ENCODE measurements at regions not wholly inside any gene's neighbourhood (a gene's known extent, or its start where the extent isn't known, plus 50 kb on each side); places are given as distances from the start of the nearest gene placed in this dataset.

GRCh38 chr2:234331566-234331965 lies 165.3 kb downstream of the ARL4C start:
- Histone ChIP-seq H3K36me3 (ENCODE audit: control insufficient read depth, insufficient read depth, low read length) (no peaks in the 10 kb centered on the region), H3K4me1 (ENCODE audit: control insufficient read depth, insufficient read depth, low read length) (peaks cover 2% of the 10 kb centered on the region), H3K9me3 (ENCODE audit: control insufficient read depth, insufficient read depth, low read length) (no peaks in the 10 kb centered on the region), H3K27me3 (ENCODE audit: control insufficient read depth, insufficient read depth, low read length) (no peaks in the 10 kb centered on the region), H3K4me3 (ENCODE audit: low read length) (no peak overlapping the region), H3K27ac (ENCODE audit: low read length) (no peak overlapping the region)
- no peak for DNase-seq (ENCODE audit: low read depth, low spot score)
- WGBS (ENCODE audit: insufficient coverage, insufficient read length) = no CpG with 5 or more reads among the region's 5 CpGs

- no CpG with 5 or more reads among the region's 5 CpGs for WGBS (ENCODE audit: insufficient coverage, insufficient read length)
- Histone ChIP-seq H3K9me3 (ENCODE audit: control insufficient read depth, insufficient read depth, low read length) (no peaks in the 10 kb centered on the region), H3K4me3 (ENCODE audit: low read length) (no peak overlapping the region), H3K27ac (ENCODE audit: low read length) (no peak overlapping the region), H3K36me3 (ENCODE audit: control insufficient read depth, insufficient read depth, low read length) (no peaks in the 10 kb centered on the region), H3K4me1 (ENCODE audit: control insufficient read depth, insufficient read depth, low read length) (peaks cover 2% of the 10 kb centered on the region), H3K27me3 (ENCODE audit: control insufficient read depth, insufficient read depth, low read length) (no peaks in the 10 kb centered on the region)
- no peak for DNase-seq (ENCODE audit: low read depth, low spot score)
Measured at GRCh38 chr2:234330902-234331301, 166.0 kb downstream of the ARL4C start.

- WGBS (ENCODE audit: insufficient coverage, insufficient read length) = no CpG with 5 or more reads among the region's 12 CpGs
- no peaks in the 10 kb centered on the region for H3K36me3 ChIP-seq (ENCODE audit: control insufficient read depth, insufficient read depth, low read length)
- no peak for DNase-seq (ENCODE audit: low read depth, low spot score)
- peaks cover 2% of the 10 kb centered on the region for H3K4me1 ChIP-seq (ENCODE audit: control insufficient read depth, insufficient read depth, low read length)
- H3K27me3 ChIP-seq (ENCODE audit: control insufficient read depth, insufficient read depth, low read length) = no peaks in the 10 kb centered on the region
- H3K27ac ChIP-seq (ENCODE audit: low read length) = no peak overlapping the region
- H3K9me3 ChIP-seq (ENCODE audit: control insufficient read depth, insufficient read depth, low read length) = no peaks in the 10 kb centered on the region
- no peak overlapping the region for H3K4me3 ChIP-seq (ENCODE audit: low read length)
Measured at GRCh38 chr2:234329202-234329960, 167.5 kb downstream of the ARL4C start.

GRCh38 chr2:234328444-234328990 lies 168.4 kb downstream of the ARL4C start:
- Histone ChIP-seq H3K9me3 (ENCODE audit: control insufficient read depth, insufficient read depth, low read length) (no peaks in the 10 kb centered on the region), H3K4me3 (ENCODE audit: low read length) (no peak overlapping the region), H3K36me3 (ENCODE audit: control insufficient read depth, insufficient read depth, low read length) (no peaks in the 10 kb centered on the region), H3K27me3 (ENCODE audit: control insufficient read depth, insufficient read depth, low read length) (no peaks in the 10 kb centered on the region), H3K27ac (ENCODE audit: low read length) (no peak overlapping the region), H3K4me1 (ENCODE audit: control insufficient read depth, insufficient read depth, low read length) (no peaks in the 10 kb centered on the region; the same call in 1 of the 2 replicates)
- no peak for DNase-seq (ENCODE audit: low read depth, low spot score)
- WGBS (ENCODE audit: insufficient coverage, insufficient read length) = no CpG with 5 or more reads among the region's 12 CpGs

GRCh38 chr2:234326694-234327093 lies 170.2 kb downstream of the ARL4C start:
- H3K27me3 ChIP-seq (ENCODE audit: control insufficient read depth, insufficient read depth, low read length) = no peaks in the 10 kb centered on the region
- no peaks in the 10 kb centered on the region for H3K36me3 ChIP-seq (ENCODE audit: control insufficient read depth, insufficient read depth, low read length)
- no peak for DNase-seq (ENCODE audit: low read depth, low spot score)
- H3K27ac ChIP-seq (ENCODE audit: low read length) = no peak overlapping the region
- H3K4me3 ChIP-seq (ENCODE audit: low read length) = no peak overlapping the region
- no peaks in the 10 kb centered on the region for H3K9me3 ChIP-seq (ENCODE audit: control insufficient read depth, insufficient read depth, low read length)
- no CpG with 5 or more reads among the region's 2 CpGs for WGBS (ENCODE audit: insufficient coverage, insufficient read length)
- H3K4me1 ChIP-seq (ENCODE audit: control insufficient read depth, insufficient read depth, low read length) = no peaks in the 10 kb centered on the region

GRCh38 chr2:234324116-234324515 lies 172.8 kb downstream of the ARL4C start:
- DNase-seq (ENCODE audit: low read depth, low spot score) = no peak
- Histone ChIP-seq H3K36me3 (ENCODE audit: control insufficient read depth, insufficient read depth, low read length) (no peaks in the 10 kb centered on the region), H3K4me1 (ENCODE audit: control insufficient read depth, insufficient read depth, low read length) (no peaks in the 10 kb centered on the region), H3K27me3 (ENCODE audit: control insufficient read depth, insufficient read depth, low read length) (no peaks in the 10 kb centered on the region), H3K27ac (ENCODE audit: low read length) (no peak overlapping the region), H3K4me3 (ENCODE audit: low read length) (no peak overlapping the region), H3K9me3 (ENCODE audit: control insufficient read depth, insufficient read depth, low read length) (no peaks in the 10 kb centered on the region)
- WGBS (ENCODE audit: insufficient coverage, insufficient read length) = no CpG with 5 or more reads among the region's 5 CpGs

GRCh38 chr2:234322766-234323465 lies 174.0 kb downstream of the ARL4C start:
- no CpG with 5 or more reads among the region's 2 CpGs for WGBS (ENCODE audit: insufficient coverage, insufficient read length)
- DNase-seq (ENCODE audit: low read depth, low spot score) = no peak
- H3K4me1 ChIP-seq (ENCODE audit: control insufficient read depth, insufficient read depth, low read length) = no peaks in the 10 kb centered on the region
- H3K9me3 ChIP-seq (ENCODE audit: control insufficient read depth, insufficient read depth, low read length) = no peaks in the 10 kb centered on the region
- H3K36me3 ChIP-seq (ENCODE audit: control insufficient read depth, insufficient read depth, low read length) = no peaks in the 10 kb centered on the region
- no peak overlapping the region for H3K4me3 ChIP-seq (ENCODE audit: low read length)
- H3K27ac ChIP-seq (ENCODE audit: low read length) = no peak overlapping the region
- no peaks in the 10 kb centered on the region for H3K27me3 ChIP-seq (ENCODE audit: control insufficient read depth, insufficient read depth, low read length)

- no peak overlapping the region for H3K27ac ChIP-seq (ENCODE audit: low read length)
- H3K27me3 ChIP-seq (ENCODE audit: control insufficient read depth, insufficient read depth, low read length) = no peaks in the 10 kb centered on the region
- H3K9me3 ChIP-seq (ENCODE audit: control insufficient read depth, insufficient read depth, low read length) = no peaks in the 10 kb centered on the region
- no peak overlapping the region for H3K4me3 ChIP-seq (ENCODE audit: low read length)
- H3K4me1 ChIP-seq (ENCODE audit: control insufficient read depth, insufficient read depth, low read length) = no peaks in the 10 kb centered on the region
- no CpG with 5 or more reads among the region's 3 CpGs for WGBS (ENCODE audit: insufficient coverage, insufficient read length)
- H3K36me3 ChIP-seq (ENCODE audit: control insufficient read depth, insufficient read depth, low read length) = no peaks in the 10 kb centered on the region
- no peak for DNase-seq (ENCODE audit: low read depth, low spot score)
Measured at GRCh38 chr2:234320066-234320465, 176.8 kb downstream of the ARL4C start.

GRCh38 chr2:234318361-234318760 lies 178.5 kb downstream of the ARL4C start:
- H3K27me3 ChIP-seq (ENCODE audit: control insufficient read depth, insufficient read depth, low read length) = no peaks in the 10 kb centered on the region
- no peak overlapping the region for H3K27ac ChIP-seq (ENCODE audit: low read length)
- H3K9me3 ChIP-seq (ENCODE audit: control insufficient read depth, insufficient read depth, low read length) = no peaks in the 10 kb centered on the region
- no peaks in the 10 kb centered on the region for H3K36me3 ChIP-seq (ENCODE audit: control insufficient read depth, insufficient read depth, low read length)
- no peaks in the 10 kb centered on the region for H3K4me1 ChIP-seq (ENCODE audit: control insufficient read depth, insufficient read depth, low read length)
- H3K4me3 ChIP-seq (ENCODE audit: low read length) = no peak overlapping the region
- no CpG with 5 or more reads among the region's 3 CpGs for WGBS (ENCODE audit: insufficient coverage, insufficient read length)
- no peak for DNase-seq (ENCODE audit: low read depth, low spot score)

GRCh38 chr2:234313558-234313957 lies 183.3 kb downstream of the ARL4C start:
- no peaks in the 10 kb centered on the region for H3K27me3 ChIP-seq (ENCODE audit: control insufficient read depth, insufficient read depth, low read length)
- DNase-seq (ENCODE audit: low read depth, low spot score) = no peak
- no peak overlapping the region for H3K4me3 ChIP-seq (ENCODE audit: low read length)
- WGBS (ENCODE audit: insufficient coverage, insufficient read length) = no CpG with 5 or more reads among the region's 4 CpGs
- H3K36me3 ChIP-seq (ENCODE audit: control insufficient read depth, insufficient read depth, low read length) = no peaks in the 10 kb centered on the region
- H3K9me3 ChIP-seq (ENCODE audit: control insufficient read depth, insufficient read depth, low read length) = no peaks in the 10 kb centered on the region
- no peaks in the 10 kb centered on the region for H3K4me1 ChIP-seq (ENCODE audit: control insufficient read depth, insufficient read depth, low read length)
- H3K27ac ChIP-seq (ENCODE audit: low read length) = no peak overlapping the region

Data from iPS DF 6.9 (cell line).